IMR-90 (cell line): ENCODE measurements at regions not wholly inside any gene's neighbourhood (a gene's known extent, or its start where the extent isn't known, plus 50 kb on each side); places are given as distances from the start of the nearest gene placed in this dataset.

Source experiments
- ATAC-seq: fragments of 200-7000 bp; cut with Tn5 transposase; 2 replicates; pipeline ENCODE4 v1.9.1; 2020; ENCODE audit warnings: low read depth, mild to moderate bottlenecking, moderate library complexity
- BruUV-seq: library from RNA; stranded (reverse); fragments of 400-500 nt; replicated peaks from 2 replicates; lab custom pipeline; 2021; lab: Mats Ljungman, UMichigan
- CTCF ChIA-PET: fragments of 300-600 bp; formaldehyde crosslinking; extraction: SDS; loops from one replicate; lab custom pipeline; 2021; ENCODE audit warnings: antibody characterized with exemption; lab: Yijun Ruan, JAX
- POLR2A ChIA-PET: fragments of 300-600 bp; sonication (Branson Sonifier 250); formaldehyde crosslinking; loops from one replicate; lab custom pipeline; 2022; ENCODE audit warnings: antibody characterized with exemption; ENCODE audit not compliant: unreplicated experiment; lab: Charles Lee
- DNase-seq: peaks from one replicate; pipeline ENCODE4 v3.0.0; 2013
- H2AFZ ChIP-seq: replicated peaks from 2 replicates; pipeline ENCODE3; 2013; ENCODE audit warnings: low read length, mild to moderate bottlenecking; ENCODE audit not compliant: poor library complexity
- H2AK5ac ChIP-seq: 2 replicates; pipeline ENCODE4 v1.6.1; 2013; ENCODE audit warnings: low read depth, low read length, inconsistent platforms
- H2AK9ac ChIP-seq: replicated peaks from 2 replicates; pipeline ENCODE3; 2013; ENCODE audit warnings: mild to moderate bottlenecking, low read depth, low read length, moderate library complexity; ENCODE audit not compliant: poor library complexity
- H2BK120ac ChIP-seq: 2 replicates; pipeline ENCODE4 v1.6.1; 2013; ENCODE audit warnings: low read depth, low read length, inconsistent platforms
- H2BK15ac ChIP-seq: 3 replicates; pipeline ENCODE4 v1.6.1; 2013; ENCODE audit warnings: low read depth, low read length, inconsistent platforms
- H2BK20ac ChIP-seq: 2 replicates; pipeline ENCODE4 v1.6.1; 2013; ENCODE audit warnings: low read depth, mild to moderate bottlenecking, inconsistent platforms, low read length, moderate library complexity
- H2BK5ac ChIP-seq: 2 replicates; pipeline ENCODE4 v1.6.1; 2013; ENCODE audit warnings: mild to moderate bottlenecking, low read depth, low read length, inconsistent platforms; ENCODE audit not compliant: poor library complexity, severe bottlenecking
- H3K14ac ChIP-seq: replicated peaks from 2 replicates; pipeline ENCODE4 v1.6.1; 2013; ENCODE audit warnings: low read depth, low read length, inconsistent platforms
- H3K18ac ChIP-seq: 2 replicates; pipeline ENCODE4 v1.6.1; 2013; ENCODE audit warnings: low read depth, low read length, control low read depth
- H3K23ac ChIP-seq: 2 replicates; pipeline ENCODE4 v1.6.1; 2013; ENCODE audit warnings: low read depth, low read length, inconsistent platforms
- H3K27ac ChIP-seq: 2 replicates; pipeline ENCODE4 v1.5.1; 2013; ENCODE audit warnings: mild to moderate bottlenecking, control low read depth, low read length; ENCODE audit not compliant: insufficient read depth
- H3K27me3 ChIP-seq: 2 replicates; pipeline ENCODE4 v1.6.1; 2013; ENCODE audit warnings: low read length; ENCODE audit not compliant: control insufficient read depth, insufficient read depth
- H3K36me3 ChIP-seq: 2 replicates; pipeline ENCODE4 v1.6.1; 2013; ENCODE audit warnings: low read length, mixed read lengths; ENCODE audit not compliant: control insufficient read depth, insufficient read depth
- H3K4ac ChIP-seq: 2 replicates; pipeline ENCODE4 v1.6.1; 2013; ENCODE audit warnings: low read depth, low read length, inconsistent platforms
- H3K4me1 ChIP-seq: 2 replicates; pipeline ENCODE4 v1.6.1; 2013; ENCODE audit warnings: low read length, mixed read lengths; ENCODE audit not compliant: control insufficient read depth, insufficient read depth
- H3K4me2 ChIP-seq: 2 replicates; pipeline ENCODE4 v1.6.1; 2013; ENCODE audit warnings: low read depth, mild to moderate bottlenecking, control low read depth, low read length, moderate library complexity
- H3K4me3 ChIP-seq: 2 replicates; pipeline ENCODE4 v1.5.1; 2013; ENCODE audit warnings: low read depth, mild to moderate bottlenecking, control low read depth, low read length, moderate library complexity; ENCODE audit not compliant: insufficient read depth
- H3K56ac ChIP-seq: 2 replicates; pipeline ENCODE4 v1.6.1; 2013; ENCODE audit warnings: low read length, inconsistent platforms; ENCODE audit not compliant: insufficient read depth; ENCODE audit errors: extremely low read depth
- H3K79me1 ChIP-seq, 2 experiments: 2 replicates each; pipeline ENCODE4 v1.6.1; 2013; ENCODE audit warnings: low read length in 2 of 2, inconsistent platforms in 1 of 2, low read depth in 1 of 2
- H3K9ac ChIP-seq: 2 replicates; pipeline ENCODE4 v1.6.1; 2013; ENCODE audit warnings: low read depth, low read length, control low read depth
- H3K9me1 ChIP-seq: 2 replicates; pipeline ENCODE4 v1.6.1; 2013; ENCODE audit warnings: low read length, inconsistent platforms; ENCODE audit not compliant: insufficient read depth
- H3K9me3 ChIP-seq: 2 replicates; pipeline ENCODE4 v1.6.1; 2013; ENCODE audit warnings: low read length; ENCODE audit not compliant: control insufficient read depth, insufficient read depth
- H4K20me1 ChIP-seq: 2 replicates; pipeline ENCODE4 v1.6.1; 2013; ENCODE audit warnings: low read length, inconsistent platforms; ENCODE audit not compliant: insufficient read depth
- H4K5ac ChIP-seq: 2 replicates; pipeline ENCODE4 v1.6.1; 2013; ENCODE audit warnings: mild to moderate bottlenecking, low read depth, low read length, control low read depth
- H4K8ac ChIP-seq, 2 experiments: 2 replicates each; pipeline ENCODE4 v1.6.1; 2013; ENCODE audit warnings: low read depth in 2 of 2, low read length in 2 of 2, control low read depth in 1 of 2, inconsistent platforms in 1 of 2
- H4K91ac ChIP-seq: 2 replicates; pipeline ENCODE4 v1.6.1; 2013; ENCODE audit warnings: low read depth, low read length, inconsistent platforms; ENCODE audit not compliant: insufficient read depth
- BHLHE40 ChIP-seq: fragments of 150-350 bp; IDR thresholded peaks from 2 replicates; pipeline ENCODE4 v1.6.1; 2016; ENCODE audit warnings: mild to moderate bottlenecking, low read depth, low read length
- CEBPB ChIP-seq: IDR thresholded peaks from 2 replicates; pipeline ENCODE4 v1.6.1; 2012; ENCODE audit warnings: low read depth, low read length, improper control_type of control experiment
- CHD1 ChIP-seq: IDR thresholded peaks from 2 replicates; pipeline ENCODE4 v1.6.1; 2012; ENCODE audit warnings: low read depth, low read length, improper control_type of control experiment
- CTCF ChIP-seq: conservative IDR thresholded peaks from 2 replicates; pipeline ENCODE4 v1.5.1; 2012; ENCODE audit warnings: mild to moderate bottlenecking, low read depth, low read length, improper control_type of control experiment
- ELK1 ChIP-seq: fragments of 150-350 bp; IDR thresholded peaks from 2 replicates; pipeline ENCODE4 v1.6.1; 2016; ENCODE audit warnings: low read depth, mild to moderate bottlenecking, low read length, moderate library complexity, borderline replicate concordance
- FOS ChIP-seq: fragments of 150-350 bp; IDR thresholded peaks from 2 replicates; pipeline ENCODE4 v1.6.1; 2016; ENCODE audit warnings: low read depth, low read length
- MAFK ChIP-seq: IDR thresholded peaks from 2 replicates; pipeline ENCODE4 v1.6.1; 2012; ENCODE audit warnings: low read depth, low read length, improper control_type of control experiment
- MAZ ChIP-seq: IDR thresholded peaks from 2 replicates; pipeline ENCODE4 v1.6.1; 2012; ENCODE audit warnings: low read depth, mild to moderate bottlenecking, low read length, improper control_type of control experiment, moderate library complexity, borderline replicate concordance
- MXI1 ChIP-seq: IDR thresholded peaks from 2 replicates; pipeline ENCODE4 v1.6.1; 2012; ENCODE audit warnings: low read depth, mild to moderate bottlenecking, low read length, moderate library complexity, borderline replicate concordance
- NFE2L2 ChIP-seq: fragments of 150-350 bp; IDR thresholded peaks from 2 replicates; pipeline ENCODE4 v1.6.1; 2016; ENCODE audit warnings: low read depth, mild to moderate bottlenecking, low read length
- POLR2A ChIP-seq: IDR thresholded peaks from 2 replicates; pipeline ENCODE4 v1.6.1; 2012; ENCODE audit warnings: mild to moderate bottlenecking, low read depth, low read length
- RAD21 ChIP-seq: IDR thresholded peaks from 2 replicates; pipeline ENCODE4 v1.6.1; 2012; ENCODE audit warnings: low read length, improper control_type of control experiment
- RCOR1 ChIP-seq: IDR thresholded peaks from 2 replicates; pipeline ENCODE4 v1.6.1; 2012; ENCODE audit warnings: mild to moderate bottlenecking, low read length, improper control_type of control experiment; ENCODE audit not compliant: insufficient replicate concordance
- RFX5 ChIP-seq: IDR thresholded peaks from 2 replicates; pipeline ENCODE4 v1.8.0; 2012; ENCODE audit warnings: low read depth, mild to moderate bottlenecking, low read length, moderate library complexity
- SMC3 ChIP-seq: fragments of 150-350 bp; IDR thresholded peaks from 2 replicates; pipeline ENCODE4 v1.6.1; 2016; ENCODE audit warnings: low read depth, mild to moderate bottlenecking, antibody characterized with exemption, low read length, moderate library complexity
- USF2 ChIP-seq: fragments of 150-350 bp; IDR thresholded peaks from 2 replicates; pipeline ENCODE4 v1.6.1; 2017; ENCODE audit warnings: mild to moderate bottlenecking, antibody characterized with exemption, low read length, low read depth
- WGBS, 2 experiments: methylation state at CpG; one replicate each; pipeline versions ENCODE4 v1.1.5 to v1.1.7; 2013; ENCODE audit warnings: missing lambda C conversion rate in 2 of 2; ENCODE audit not compliant: insufficient read length in 1 of 2; ENCODE audit errors: extremely low coverage in 2 of 2; 5-methylcytosine and 5-hydroxymethylcytosine counted together
- dilution Hi-C: fragments of 300-500 bp; cut with HindIII; formaldehyde crosslinking; loops from one replicate; pipeline ENCODE4 v1.14.3; 2018; ENCODE audit warnings: low sequenced_read_pairs; ENCODE audit not compliant: unreplicated experiment
- in situ Hi-C: fragments of 300-500 bp; cut with MboI; formaldehyde crosslinking; loops from 3 replicates; pipeline ENCODE4 v1.14.3; 2019; ENCODE audit warnings: low sequenced_read_pairs, inconsistent platforms, mixed read lengths
- intact Hi-C: fragments of 100-400 bp; cut with micrococcal nuclease; formaldehyde crosslinking; loops from 2 replicates; pipeline ENCODE4 v1.10.0; 2022

GRCh38 chr13:70311191-70311590 is 202.9 kb upstream of the KLHL1 start:
- Histone ChIP-seq H2BK5ac (no peak overlapping the region), H4K5ac (no peak overlapping the region), H3K79me1 (no peaks in the 10 kb centered on the region), H2AK9ac (no peak overlapping the region), H3K4me3 (no peak overlapping the region), H3K36me3 (no peaks in the 10 kb centered on the region), H2BK20ac (no peak overlapping the region), H2AFZ (no peak overlapping the region), H3K9ac (no peak overlapping the region), H3K4ac (no peak overlapping the region), H3K27ac (no peak overlapping the region), H3K9me3 (peaks cover 3% of the 10 kb centered on the region; the same call in 1 of the 2 replicates), H3K9me1 (no peaks in the 10 kb centered on the region), H2BK15ac (no peak overlapping the region), H3K27me3 (no peaks in the 10 kb centered on the region), H3K14ac (no peak overlapping the region), H2AK5ac (no peak overlapping the region), H4K20me1 (no peaks in the 10 kb centered on the region), H3K56ac (no peak overlapping the region), H4K8ac (no peak overlapping the region), H3K4me2 (no peak overlapping the region), H3K4me1 (no peaks in the 10 kb centered on the region), H2BK120ac (no peak overlapping the region), H3K18ac (no peak overlapping the region), H4K91ac (no peak overlapping the region), H3K23ac (no peak overlapping the region)
- WGBS, 2 experiments = no CpG with 5 or more reads among the region's 2 CpGs
- dilution Hi-C loops = no loop called here
- BruUV-seq = no TSS peak
- in situ Hi-C loops = no loop called here
- POLR2A ChIA-PET = no interaction called here
- no peak for ATAC-seq
- no peak for TF ChIP-seq MXI1
- no peak for TF ChIP-seq SMC3
- TF ChIP-seq USF2 = no peak
- TF ChIP-seq BHLHE40 = no peak
- TF ChIP-seq RFX5 = no peak
- TF ChIP-seq RAD21 = no peak
- no peak for TF ChIP-seq RCOR1
- no peak for TF ChIP-seq MAFK
- no peak for TF ChIP-seq CHD1
- TF ChIP-seq CTCF = no peak
- no peak for TF ChIP-seq CEBPB
- TF ChIP-seq NFE2L2 = no peak
- no peak for TF ChIP-seq FOS
- TF ChIP-seq MAZ = no peak
- TF ChIP-seq POLR2A = no peak
- TF ChIP-seq ELK1 = no peak
- intact Hi-C loops = no loop called here
- DNase-seq = no peak
- CTCF ChIA-PET = no interaction called here
